ENCODE measurements at regions not wholly inside any gene's neighbourhood (a gene's known extent, or its start where the extent isn't known, plus 50 kb on each side); places are given as distances from the start of the nearest gene placed in this dataset.

- TF ChIP-seq POLR2A (IDR thresholded peaks at IDR 0.05) (no peak), CTCF (IDR thresholded peaks at IDR 0.05) (no peak)
Observed at GRCh38 chr6:62714112-62714511, 428.1 kb upstream of the KHDRBS2 start.
